ENCODE measurements at regions not wholly inside any gene's neighbourhood (a gene's known extent, or its start where the extent isn't known, plus 50 kb on each side); places are given as distances from the start of the nearest gene placed in this dataset.
A peak's percentile ranks its signal among the peaks of the same experiment; 100 is the strongest.

DNA sequence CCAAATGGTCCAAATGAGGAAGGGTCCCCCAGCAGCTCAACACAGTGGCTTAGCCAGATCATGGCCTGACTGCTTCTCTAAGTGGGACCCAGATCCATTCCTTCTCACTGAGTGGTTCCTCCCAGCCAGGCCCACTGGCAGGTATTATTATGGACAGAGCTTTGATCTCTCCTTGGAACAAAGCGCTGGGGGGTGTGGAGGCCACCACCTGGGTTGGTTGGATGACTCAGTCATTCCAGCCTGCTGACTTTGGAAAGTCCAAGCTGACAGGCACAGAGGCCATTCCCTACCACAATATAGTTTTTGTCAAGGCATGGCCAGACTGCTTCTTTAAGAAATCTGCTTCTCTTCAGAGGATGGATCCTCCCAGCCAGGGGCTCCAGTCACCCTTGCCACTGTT, 341.1 kb downstream of the BTG1 start:
- H3K27me3 Mint-ChIP-seq, result no peaks in the 10 kb centered on the region
- H3K9me3 Mint-ChIP-seq, result peaks cover 4 to 22% of the 10 kb centered on the region in 2 donors
- H3K27ac Mint-ChIP-seq, result no peak overlapping the region
- H3K36me3 Mint-ChIP-seq (ENCODE audit: insufficient read depth), result peaks cover 3% of the 10 kb centered on the region
- ATAC-seq (replicated peaks) (no peak), DNase-seq (no peak)
- H3K4me3 Mint-ChIP-seq, result no peak overlapping the region
- H3K4me1 Mint-ChIP-seq (ENCODE audit: low read depth in 2 of 2), result no peaks in the 10 kb centered on the region

DNA sequence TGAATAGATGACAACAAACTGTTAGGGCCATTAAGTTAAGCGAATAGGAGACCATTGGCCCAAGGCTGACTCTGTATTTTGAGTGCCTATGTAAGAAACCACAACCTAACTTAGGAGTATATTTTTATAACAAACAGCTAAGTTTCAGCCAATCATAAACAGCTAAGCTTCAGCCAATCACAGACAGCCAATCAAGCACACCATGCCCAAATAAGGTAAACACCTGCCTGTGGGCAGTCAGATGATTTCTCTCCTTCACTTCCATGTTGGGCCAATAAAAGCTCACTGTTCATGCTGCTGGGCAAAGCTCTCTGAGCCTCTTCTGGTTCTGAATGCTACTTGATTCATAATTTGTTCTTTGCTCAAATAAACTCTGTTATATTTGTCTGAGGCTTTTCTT, 344.6 kb downstream of the BTG1 start:
- Mint-ChIP-seq H3K9me3 (peaks cover 3 to 8% of the 10 kb centered on the region in 2 donors), H3K36me3 (ENCODE audit: insufficient read depth) (no peaks in the 10 kb centered on the region), H3K27me3 (no peaks in the 10 kb centered on the region), H3K4me3 (no peak overlapping the region), H3K4me1 (ENCODE audit: low read depth in 2 of 2) (peaks cover 0 to 3% of the 10 kb centered on the region in 2 donors), H3K27ac (no peak overlapping the region)
- no peak for ATAC-seq (replicated peaks)
- DNase-seq, result no peak

DNA sequence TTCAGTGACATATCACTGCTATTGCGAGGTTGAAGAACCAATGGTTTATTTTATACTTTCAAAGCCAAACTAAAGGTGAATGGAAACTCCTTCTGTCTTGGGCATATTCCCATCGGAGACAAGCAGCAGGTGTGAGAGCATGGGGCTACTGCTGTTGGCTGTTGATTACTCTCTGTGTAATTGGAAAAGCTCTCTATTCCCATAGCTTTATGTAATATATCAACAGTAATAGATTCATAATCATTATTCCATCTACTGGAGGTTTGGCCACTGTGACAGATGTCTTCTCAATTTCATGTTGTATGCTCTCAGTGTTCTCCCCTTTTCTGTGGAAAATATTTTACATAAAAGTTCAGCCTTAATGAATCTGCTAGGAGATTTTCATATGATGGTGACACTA, 352.0 kb downstream of the BTG1 start:
- no peaks in the 10 kb centered on the region for H3K36me3 Mint-ChIP-seq (ENCODE audit: insufficient read depth)
- H3K27ac Mint-ChIP-seq, result no peak overlapping the region
- no peaks in the 10 kb centered on the region for H3K9me3 Mint-ChIP-seq
- no peak overlapping the region for H3K4me3 Mint-ChIP-seq
- ATAC-seq (replicated peaks) (no peak), DNase-seq (no peak)
- H3K27me3 Mint-ChIP-seq, result no peaks in the 10 kb centered on the region
- peaks cover 0 to 3% of the 10 kb centered on the region in 2 donors for H3K4me1 Mint-ChIP-seq (ENCODE audit: low read depth in 2 of 2)

DNA sequence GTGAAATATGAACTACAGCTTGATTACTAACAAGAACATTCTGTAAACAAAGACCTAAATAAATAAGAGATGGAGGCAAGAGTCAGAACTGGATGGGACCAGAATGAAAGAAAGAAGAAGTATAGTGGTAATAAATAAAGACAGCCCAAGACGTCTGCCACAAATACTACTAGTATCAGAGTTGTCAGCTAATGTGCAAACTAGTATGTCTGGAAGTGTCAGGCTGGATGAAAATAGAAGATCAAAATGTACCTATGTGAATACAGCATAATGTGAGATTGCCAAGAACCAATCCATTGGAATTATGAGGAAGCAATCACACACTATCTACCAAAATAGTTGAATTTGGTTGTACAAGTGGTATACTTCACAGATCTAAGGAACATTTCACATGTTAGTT, 353.0 kb downstream of the BTG1 start:
- H3K36me3 Mint-ChIP-seq (ENCODE audit: insufficient read depth), result no peaks in the 10 kb centered on the region
- H3K4me1 Mint-ChIP-seq (ENCODE audit: low read depth in 2 of 2), result peaks cover 0 to 3% of the 10 kb centered on the region in 2 donors
- no peak overlapping the region for H3K27ac Mint-ChIP-seq
- H3K4me3 Mint-ChIP-seq, result no peak overlapping the region
- ATAC-seq (replicated peaks), result no peak
- DNase-seq, result no peak
- no peaks in the 10 kb centered on the region for H3K27me3 Mint-ChIP-seq
- no peaks in the 10 kb centered on the region for H3K9me3 Mint-ChIP-seq

DNA sequence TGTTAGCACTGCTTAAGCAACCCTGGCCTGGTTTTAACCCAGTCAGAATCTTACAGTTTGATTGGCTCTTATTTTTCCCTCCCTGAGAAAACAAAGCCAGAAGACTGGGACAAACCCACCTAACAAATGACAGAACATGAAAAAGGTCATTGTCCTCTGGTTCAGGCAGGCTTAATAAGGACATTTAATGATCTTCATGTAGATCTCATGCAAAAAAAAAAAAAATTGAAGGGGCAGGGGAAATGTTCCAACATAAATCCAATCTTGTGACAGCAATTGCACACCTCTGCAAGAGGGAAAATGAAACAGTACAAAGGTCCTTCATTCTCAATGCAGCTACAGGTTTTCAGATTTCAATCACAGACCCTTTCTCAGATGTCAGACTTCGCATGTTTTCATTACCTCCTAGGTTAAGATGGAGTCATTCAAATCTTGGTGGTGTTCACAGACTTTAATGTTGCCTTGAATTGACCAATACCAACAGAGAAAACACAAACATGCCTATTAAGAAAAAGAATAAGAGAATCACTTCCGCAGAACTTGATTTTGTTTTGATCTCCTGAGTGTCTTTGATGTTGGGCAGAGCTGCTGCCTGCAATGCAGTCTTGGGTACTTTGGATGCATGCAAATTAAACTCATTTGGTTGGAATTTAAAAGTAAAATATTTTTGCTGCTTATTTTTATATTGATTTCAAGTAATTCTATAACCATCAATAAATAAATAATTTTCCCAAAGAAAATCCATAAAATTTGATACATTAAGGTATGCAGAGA, 359.0 kb downstream of the BTG1 start:
- Mint-ChIP-seq H3K27me3 (no peaks in the 10 kb centered on the region), H3K4me3 (no peak overlapping the region), H3K36me3 (ENCODE audit: insufficient read depth) (no peaks in the 10 kb centered on the region), H3K27ac (no peak overlapping the region), H3K4me1 (ENCODE audit: low read depth in 2 of 2) (peaks cover 0 to 4% of the 10 kb centered on the region in 2 donors), H3K9me3 (no peaks in the 10 kb centered on the region)
- ATAC-seq (replicated peaks), result no peak
- no peak for DNase-seq

DNA sequence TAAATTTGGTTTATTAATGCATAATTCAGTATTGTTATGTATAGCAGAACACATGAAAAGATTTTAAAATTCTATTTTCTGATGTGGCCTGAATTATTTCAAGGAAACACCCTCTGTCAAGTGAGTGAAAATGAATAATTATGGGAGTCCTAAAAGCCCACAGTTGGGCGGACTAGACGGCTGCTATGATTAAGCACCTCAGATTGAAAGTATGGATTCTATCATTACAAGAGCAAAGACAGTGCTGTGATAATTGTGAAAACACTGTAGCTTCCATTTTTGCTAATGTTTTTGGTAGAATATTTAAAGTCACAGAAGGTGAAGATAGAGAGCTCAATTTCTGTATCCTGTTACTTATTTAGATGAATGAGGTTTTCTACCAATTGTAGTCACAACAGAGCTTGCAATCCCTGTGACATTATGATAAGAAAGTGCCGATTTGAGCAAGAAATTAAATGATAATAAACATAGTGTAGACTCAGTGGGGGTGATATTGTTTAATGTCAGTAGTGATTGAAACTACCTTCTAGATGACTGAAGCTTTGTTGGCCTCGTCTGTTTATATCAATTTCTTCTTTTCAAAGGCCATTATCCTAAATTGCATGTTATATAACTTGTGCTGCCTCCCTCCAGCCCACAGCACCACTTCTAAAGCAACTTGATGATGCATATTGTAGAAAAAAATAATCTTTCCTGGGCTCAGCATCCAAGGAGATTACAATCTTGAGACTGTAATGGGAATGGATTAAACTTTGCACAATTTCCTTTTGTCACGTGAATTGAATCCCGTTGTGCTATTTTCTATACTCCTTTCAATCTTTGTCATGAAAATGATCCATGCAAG, 359.8 kb downstream of the BTG1 start:
- no peaks in the 10 kb centered on the region for H3K9me3 Mint-ChIP-seq
- no peak overlapping the region for H3K27ac Mint-ChIP-seq
- ATAC-seq (replicated peaks), result no peak

DNA sequence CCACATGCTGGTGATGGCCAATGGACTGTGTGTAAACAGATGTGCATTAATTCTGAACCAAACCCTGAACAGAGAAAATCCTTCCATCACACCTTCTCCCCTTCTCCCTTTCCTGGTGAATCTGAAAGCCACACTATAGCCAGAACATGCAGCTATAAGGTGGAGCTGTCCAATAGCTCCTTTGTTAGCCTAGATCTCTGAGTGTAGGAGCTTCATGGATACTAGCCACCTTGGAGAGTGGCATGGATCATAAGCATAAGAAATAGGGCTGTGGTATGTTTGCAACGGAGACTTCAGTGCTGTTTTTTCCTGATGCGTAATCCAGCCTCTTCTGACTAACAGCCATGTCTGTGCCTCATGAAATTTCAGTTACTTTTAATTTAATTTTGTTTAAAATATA, 364.5 kb downstream of the BTG1 start:
- Mint-ChIP-seq H3K27me3 (peaks cover 0 to 5% of the 10 kb centered on the region in 2 donors), H3K4me3 (no peak overlapping the region), H3K36me3 (ENCODE audit: insufficient read depth) (no peaks in the 10 kb centered on the region), H3K27ac (no peak overlapping the region), H3K4me1 (ENCODE audit: low read depth in 2 of 2) (peaks cover 7 to 20% of the 10 kb centered on the region in 2 donors), H3K9me3 (no peaks in the 10 kb centered on the region)
- no peak for DNase-seq
- no peak for ATAC-seq (replicated peaks)

More for the DNA sequence above, 359.8 kb downstream of the BTG1 start:
- Mint-ChIP-seq H3K4me1 (ENCODE audit: low read depth in 2 of 2) (peaks cover 0 to 4% of the 10 kb centered on the region in 2 donors), H3K27me3 (peaks cover 0 to 3% of the 10 kb centered on the region in 2 donors), H3K4me3 (no peak overlapping the region), H3K36me3 (ENCODE audit: insufficient read depth) (no peaks in the 10 kb centered on the region)
- no peak for DNase-seq

DNA sequence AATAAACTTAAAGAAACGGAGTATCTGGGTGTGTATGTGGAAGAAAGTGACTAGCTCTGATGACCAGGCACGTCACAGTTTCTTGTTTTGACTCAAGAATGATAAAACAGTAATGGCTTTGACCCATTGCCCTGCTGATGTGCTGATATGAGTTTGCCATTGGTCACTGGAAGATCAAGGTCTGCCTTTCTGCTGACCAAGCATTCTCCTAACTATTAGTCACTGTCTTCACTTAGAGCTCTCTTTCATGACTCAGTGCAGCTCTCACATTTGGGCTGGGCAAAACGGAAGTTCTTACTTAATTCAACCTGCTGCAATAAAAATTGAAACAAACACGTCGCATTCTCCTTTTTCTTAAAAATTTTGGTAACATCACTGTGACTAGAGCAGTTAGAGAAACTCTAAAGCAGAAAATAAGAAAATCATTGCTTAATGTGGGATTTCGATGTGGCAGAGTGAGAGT, 366.7 kb downstream of the BTG1 start:
- peaks cover 0 to 5% of the 10 kb centered on the region in 2 donors for H3K27me3 Mint-ChIP-seq
- peak; percentile 3 to 8 (median 4) for DNase-seq
- peak overlapping the region; percentile 69 to 72 for H3K4me3 Mint-ChIP-seq
- H3K4me1 Mint-ChIP-seq (ENCODE audit: low read depth in 2 of 2), result peaks cover 7 to 17% of the 10 kb centered on the region in 2 donors
- H3K9me3 Mint-ChIP-seq, result no peaks in the 10 kb centered on the region
- peak; percentile 91 for ATAC-seq (replicated peaks)
- peak overlapping the region; percentile 86 to 94 for H3K27ac Mint-ChIP-seq
- H3K36me3 Mint-ChIP-seq (ENCODE audit: insufficient read depth), result no peaks in the 10 kb centered on the region

DNA sequence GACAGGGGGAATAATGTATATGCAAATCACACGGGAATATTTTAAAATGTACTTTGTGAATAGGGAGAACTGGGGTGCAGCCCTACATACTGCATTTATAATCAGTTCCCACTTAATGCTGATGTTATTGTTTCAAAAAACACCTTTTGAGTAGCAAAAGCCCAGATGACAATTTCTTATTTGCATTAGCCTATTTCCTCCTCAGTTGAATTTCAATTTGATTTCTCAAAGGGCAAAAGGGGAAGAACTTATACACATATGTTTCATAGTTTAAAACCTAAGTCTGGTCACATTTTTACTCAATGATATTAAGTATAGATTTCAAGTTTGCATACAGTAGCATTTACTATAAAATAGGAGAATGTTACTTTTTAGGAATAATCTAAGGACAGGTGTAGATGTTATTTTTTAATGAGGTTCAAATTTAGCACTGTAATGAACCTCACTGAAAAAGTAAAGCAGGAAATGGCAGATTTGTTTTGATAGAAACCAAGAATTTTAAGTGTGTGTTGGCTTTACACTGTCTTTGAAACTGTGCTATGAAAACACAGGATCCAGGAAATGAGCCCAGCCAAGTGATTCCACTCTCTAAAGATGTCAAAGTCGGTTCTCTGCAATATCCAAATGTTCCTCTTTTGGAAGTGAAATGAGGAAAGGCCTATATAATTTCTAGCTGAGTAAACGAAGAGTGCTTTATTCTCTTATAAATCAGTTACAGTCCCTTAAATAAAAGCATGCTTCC, 367.4 kb downstream of the BTG1 start:
- Mint-ChIP-seq H3K36me3 (ENCODE audit: insufficient read depth) (no peaks in the 10 kb centered on the region), H3K4me1 (ENCODE audit: low read depth in 2 of 2) (peaks cover 7 to 17% of the 10 kb centered on the region in 2 donors), H3K27ac (peak overlapping the region; percentile 86 to 94), H3K4me3 (peak overlapping the region; percentile 69 to 72), H3K9me3 (no peaks in the 10 kb centered on the region), H3K27me3 (peaks cover 0 to 5% of the 10 kb centered on the region in 2 donors)
- DNase-seq (no peak), ATAC-seq (replicated peaks) (peak; percentile 46)

DNA sequence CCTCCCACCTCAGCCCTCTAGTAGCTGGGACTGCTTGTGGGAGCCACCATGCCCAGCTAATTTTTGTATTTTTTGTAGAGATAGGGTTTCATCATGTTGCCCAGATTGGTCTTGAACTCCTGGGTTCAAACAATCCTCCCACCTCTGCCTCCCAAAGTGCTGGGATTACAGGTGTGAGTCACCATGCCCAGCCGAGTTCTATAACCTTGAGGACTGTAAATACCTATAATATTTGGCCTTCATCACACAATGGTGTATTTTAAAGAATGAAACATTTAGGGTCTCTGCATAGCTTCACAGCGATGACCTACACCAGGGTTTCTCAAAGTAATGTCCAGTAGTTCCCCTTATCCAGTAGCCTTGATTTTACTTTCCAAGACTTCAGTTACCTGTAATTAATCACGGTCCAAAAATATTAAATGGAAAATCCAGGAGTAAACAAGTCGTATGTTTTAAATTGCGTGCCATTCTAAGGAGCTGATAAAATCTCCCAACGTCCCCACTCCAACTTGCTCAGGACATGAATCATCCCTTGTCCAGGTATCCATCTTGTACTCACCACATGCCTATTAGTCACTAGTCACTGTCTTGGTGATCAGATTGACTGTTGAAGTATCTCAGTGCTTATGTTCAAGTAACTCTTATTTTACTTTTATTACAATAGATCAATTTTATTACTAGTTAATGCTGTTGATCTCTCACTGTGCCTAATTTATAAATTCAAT, 368.2 kb downstream of the BTG1 start:
- H3K4me1 Mint-ChIP-seq (ENCODE audit: low read depth in 2 of 2), result peaks cover 7 to 17% of the 10 kb centered on the region in 2 donors
- H3K4me3 Mint-ChIP-seq, result no peak overlapping the region
- H3K9me3 Mint-ChIP-seq, result no peaks in the 10 kb centered on the region
- H3K27me3 Mint-ChIP-seq, result peaks cover 0 to 5% of the 10 kb centered on the region in 2 donors
- no peaks in the 10 kb centered on the region for H3K36me3 Mint-ChIP-seq (ENCODE audit: insufficient read depth)
- H3K27ac Mint-ChIP-seq, result peak overlapping the region in 1 of 2 donors; percentile 86
- no peak for ATAC-seq (replicated peaks)
- no peak for DNase-seq

DNA sequence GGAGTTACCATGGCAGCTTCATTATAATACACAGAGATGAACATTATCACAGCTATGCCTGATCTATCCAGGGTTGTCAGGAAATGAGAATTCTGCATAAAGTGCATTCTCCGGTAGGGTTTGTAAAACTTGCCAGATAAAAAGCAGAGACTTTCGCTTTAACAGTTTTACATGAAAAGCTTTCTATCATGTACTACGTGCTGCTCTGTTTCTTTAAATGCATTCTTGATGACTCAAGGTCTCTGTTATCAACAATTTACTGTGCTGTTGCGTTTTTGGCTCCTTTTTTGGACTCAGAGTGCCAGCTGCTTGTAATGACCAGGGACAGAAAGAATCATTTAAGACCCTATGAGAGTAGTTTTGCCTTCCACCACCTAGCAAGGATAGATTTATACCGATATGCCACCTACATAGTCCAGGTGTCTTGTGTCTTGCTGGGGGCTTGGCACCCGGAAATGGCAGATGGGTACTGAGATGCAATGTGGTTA, 371.2 kb downstream of the BTG1 start:
- peaks cover 7 to 17% of the 10 kb centered on the region in 2 donors for H3K4me1 Mint-ChIP-seq (ENCODE audit: low read depth in 2 of 2)
- no peak for DNase-seq
- no peaks in the 10 kb centered on the region for H3K36me3 Mint-ChIP-seq (ENCODE audit: insufficient read depth)
- no peak for ATAC-seq (replicated peaks)
- no peaks in the 10 kb centered on the region for H3K27me3 Mint-ChIP-seq
- no peak overlapping the region for H3K27ac Mint-ChIP-seq
- H3K4me3 Mint-ChIP-seq, result no peak overlapping the region
- no peaks in the 10 kb centered on the region for H3K9me3 Mint-ChIP-seq

DNA sequence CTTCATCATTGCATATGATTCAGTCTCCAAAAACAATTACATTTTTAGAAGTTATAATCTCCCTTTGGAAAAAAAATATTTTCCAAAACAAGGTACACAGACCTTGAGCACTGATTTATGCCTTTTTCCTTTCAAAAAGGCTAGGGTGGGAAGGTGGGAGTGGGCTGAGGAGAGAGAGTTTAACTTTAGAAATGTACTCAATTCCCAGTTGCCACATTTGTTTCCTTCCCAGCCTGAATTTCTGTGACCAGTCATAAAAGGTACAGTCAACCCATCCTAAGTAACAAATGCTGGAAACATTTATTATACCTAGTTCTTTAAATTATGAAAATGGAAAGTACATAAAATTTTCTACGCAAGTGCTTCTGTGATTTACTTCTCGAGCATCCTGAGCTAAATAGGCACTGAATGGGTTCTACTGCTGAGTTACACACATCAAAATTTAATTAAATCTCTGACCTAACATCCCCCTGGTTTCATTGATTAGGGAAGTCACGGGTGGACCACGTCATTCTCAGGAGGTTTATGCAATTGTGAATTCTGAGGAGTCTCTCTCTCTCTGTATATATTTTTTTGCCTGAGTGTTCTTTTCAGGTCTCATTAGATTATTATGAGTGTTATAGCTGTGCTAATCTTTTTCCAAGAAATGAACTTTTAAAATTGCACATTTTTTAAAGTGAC, 371.8 kb downstream of the BTG1 start:
- Mint-ChIP-seq H3K4me3 (no peak overlapping the region), H3K27ac (no peak overlapping the region), H3K9me3 (no peaks in the 10 kb centered on the region), H3K36me3 (ENCODE audit: insufficient read depth) (no peaks in the 10 kb centered on the region), H3K4me1 (ENCODE audit: low read depth in 2 of 2) (peaks cover 1 to 11% of the 10 kb centered on the region in 2 donors), H3K27me3 (no peaks in the 10 kb centered on the region)
- no peak for ATAC-seq (replicated peaks)
- no peak for DNase-seq
